ENCODE measurements at regions not wholly inside any gene's neighbourhood (a gene's known extent, or its start where the extent isn't known, plus 50 kb on each side); places are given as distances from the start of the nearest gene placed in this dataset.
"Not testable (repeated sequence)": the region's sequence is repeated elsewhere in the genome, so short reads cannot be mapped to it uniquely, and the experiment has no call there.

- POLR2A ChIA-PET: no interaction called here
- no peaks in the 10 kb centered on the region for H3K36me3 ChIP-seq (ENCODE audit: control insufficient read depth in 4 of 4, insufficient read depth in 4 of 4, low read length in 3 of 4)
- H3K27ac ChIP-seq (ENCODE audit: insufficient read depth in 1 of 2, low read depth in 1 of 2, low read length in 2 of 2, poor library complexity in 1 of 2, severe bottlenecking in 2 of 2): no peak overlapping the region
These were observed 64.8 kb upstream of the IGFBPL1 start for GRCh38 chr9:38489057-38489456.

GRCh38 chr9:38488156-38488698 lies 64.0 kb upstream of the IGFBPL1 start:
- Histone ChIP-seq H3K9me3 (ENCODE audit: control extremely low read depth in 1 of 5, control insufficient read depth in 4 of 5, insufficient read depth in 2 of 5, low read depth in 1 of 5, low read length in 4 of 5) (peaks cover 0 to 3% (median 0%) of the 10 kb centered on the region in 5 experiments), H3K36me3 (ENCODE audit: control insufficient read depth in 4 of 4, insufficient read depth in 4 of 4, low read length in 3 of 4) (no peaks in the 10 kb centered on the region), H3K4me3 (ENCODE audit: control insufficient read depth in 1 of 7, extremely low read depth in 1 of 7, insufficient read depth in 4 of 7, low read depth in 2 of 7, low read length in 6 of 7) (no peak overlapping the region), H3K27ac (ENCODE audit: insufficient read depth in 1 of 2, low read depth in 1 of 2, low read length in 2 of 2, poor library complexity in 1 of 2, severe bottlenecking in 2 of 2) (no peak overlapping the region), H3K27me3 (replicated peaks in 2 of 5; ENCODE audit: control insufficient read depth in 4 of 5, insufficient read depth in 5 of 5, low read length in 4 of 5) (peaks cover 0 to 12% (median 3%) of the 10 kb centered on the region in 5 experiments), H3K4me1 (ENCODE audit: control extremely low read depth in 1 of 4, control insufficient read depth in 4 of 4, insufficient read depth in 4 of 4, low read length in 3 of 4) (no peaks in the 10 kb centered on the region)
- ChIA-PET CTCF (no interaction called here), POLR2A (no interaction called here)
- DNase-seq: no peak
- WGBS (ENCODE audit: insufficient coverage): 93% methylated on average over 26 of the region's 26 CpGs

More at GRCh38 chr9:38489057-38489456, 64.8 kb upstream of the IGFBPL1 start:
- Histone ChIP-seq H3K4me3 (ENCODE audit: control insufficient read depth in 1 of 7, extremely low read depth in 1 of 7, insufficient read depth in 4 of 7, low read depth in 2 of 7, low read length in 6 of 7) (no peak overlapping the region), H3K9me3 (ENCODE audit: control extremely low read depth in 1 of 5, control insufficient read depth in 4 of 5, insufficient read depth in 2 of 5, low read depth in 1 of 5, low read length in 4 of 5) (peaks cover 0 to 3% (median 0%) of the 10 kb centered on the region in 5 experiments), H3K4me1 (ENCODE audit: control extremely low read depth in 1 of 4, control insufficient read depth in 4 of 4, insufficient read depth in 4 of 4, low read length in 3 of 4) (no peaks in the 10 kb centered on the region), H3K27me3 (replicated peaks in 2 of 5; ENCODE audit: control insufficient read depth in 4 of 5, insufficient read depth in 5 of 5, low read length in 4 of 5) (peaks cover 0 to 12% (median 3%) of the 10 kb centered on the region in 5 experiments)
- no peak for DNase-seq
- CTCF ChIA-PET: no interaction called here
- 90% methylated on average over 15 of the region's 21 CpGs for WGBS (ENCODE audit: insufficient coverage)

GRCh38 chr9:38487418-38488155 lies 63.3 kb upstream of the IGFBPL1 start:
- CTCF ChIA-PET, POLR2A ChIA-PET: not testable (repeated sequence)

GRCh38 chr9:38486837-38487236 lies 62.6 kb upstream of the IGFBPL1 start:
- Histone ChIP-seq H3K4me3 (ENCODE audit: control insufficient read depth in 1 of 7, extremely low read depth in 1 of 7, insufficient read depth in 4 of 7, low read depth in 2 of 7, low read length in 6 of 7) (no peak overlapping the region), H3K36me3 (ENCODE audit: control insufficient read depth in 4 of 4, insufficient read depth in 4 of 4, low read length in 3 of 4) (no peaks in the 10 kb centered on the region), H3K9me3 (ENCODE audit: control extremely low read depth in 1 of 5, control insufficient read depth in 4 of 5, insufficient read depth in 2 of 5, low read depth in 1 of 5, low read length in 4 of 5) (peaks cover 0 to 3% (median 0%) of the 10 kb centered on the region in 5 experiments), H3K27ac (ENCODE audit: insufficient read depth in 1 of 2, low read depth in 1 of 2, low read length in 2 of 2, poor library complexity in 1 of 2, severe bottlenecking in 2 of 2) (no peak overlapping the region), H3K4me1 (ENCODE audit: control extremely low read depth in 1 of 4, control insufficient read depth in 4 of 4, insufficient read depth in 4 of 4, low read length in 3 of 4) (no peaks in the 10 kb centered on the region), H3K27me3 (replicated peaks in 2 of 5; ENCODE audit: control insufficient read depth in 4 of 5, insufficient read depth in 5 of 5, low read length in 4 of 5) (peaks cover 0 to 12% (median 3%) of the 10 kb centered on the region in 5 experiments)
- no peak for DNase-seq
- 70% methylated on average over 6 of the region's 8 CpGs for WGBS (ENCODE audit: insufficient coverage)
- CTCF ChIA-PET: no interaction called here
- POLR2A ChIA-PET: no interaction called here

More at GRCh38 chr9:38487418-38488155, 63.3 kb upstream of the IGFBPL1 start:
- not testable (repeated sequence) for H3K4me1 ChIP-seq (ENCODE audit: control extremely low read depth in 1 of 4, control insufficient read depth in 4 of 4, insufficient read depth in 4 of 4, low read length in 3 of 4); H3K27ac ChIP-seq (ENCODE audit: insufficient read depth in 1 of 2, low read depth in 1 of 2, low read length in 2 of 2, poor library complexity in 1 of 2, severe bottlenecking in 2 of 2); H3K4me3 ChIP-seq (ENCODE audit: control insufficient read depth in 1 of 7, extremely low read depth in 1 of 7, insufficient read depth in 4 of 7, low read depth in 2 of 7, low read length in 6 of 7); H3K36me3 ChIP-seq (ENCODE audit: control insufficient read depth in 4 of 4, insufficient read depth in 4 of 4, low read length in 3 of 4); H3K9me3 ChIP-seq (ENCODE audit: control extremely low read depth in 1 of 5, control insufficient read depth in 4 of 5, insufficient read depth in 2 of 5, low read depth in 1 of 5, low read length in 4 of 5); DNase-seq
- 81% methylated on average over 49 of the region's 55 CpGs for WGBS (ENCODE audit: insufficient coverage)
- peaks cover 0 to 12% (median 3%) of the 10 kb centered on the region in 5 experiments for H3K27me3 ChIP-seq (replicated peaks in 2 of 5; ENCODE audit: control insufficient read depth in 4 of 5, insufficient read depth in 5 of 5, low read length in 4 of 5)

- DNase-seq: no peak
- H3K36me3 ChIP-seq (ENCODE audit: control insufficient read depth in 4 of 4, insufficient read depth in 4 of 4, low read length in 3 of 4): no peaks in the 10 kb centered on the region
- WGBS (ENCODE audit: insufficient coverage): 95% methylated on average over 3 of the region's 6 CpGs
- peaks cover 0 to 12% (median 3%) of the 10 kb centered on the region in 5 experiments for H3K27me3 ChIP-seq (replicated peaks in 2 of 5; ENCODE audit: control insufficient read depth in 4 of 5, insufficient read depth in 5 of 5, low read length in 4 of 5)
- no peak overlapping the region for H3K27ac ChIP-seq (ENCODE audit: insufficient read depth in 1 of 2, low read depth in 1 of 2, low read length in 2 of 2, poor library complexity in 1 of 2, severe bottlenecking in 2 of 2)
- POLR2A ChIA-PET: no interaction called here
- H3K9me3 ChIP-seq (ENCODE audit: control extremely low read depth in 1 of 5, control insufficient read depth in 4 of 5, insufficient read depth in 2 of 5, low read depth in 1 of 5, low read length in 4 of 5): peaks cover 0 to 3% (median 0%) of the 10 kb centered on the region in 5 experiments
- CTCF ChIA-PET: no interaction called here
- H3K4me3 ChIP-seq (ENCODE audit: control insufficient read depth in 1 of 7, extremely low read depth in 1 of 7, insufficient read depth in 4 of 7, low read depth in 2 of 7, low read length in 6 of 7): no peak overlapping the region
- H3K4me1 ChIP-seq (ENCODE audit: control extremely low read depth in 1 of 4, control insufficient read depth in 4 of 4, insufficient read depth in 4 of 4, low read length in 3 of 4): no peaks in the 10 kb centered on the region
These were observed 61.9 kb upstream of the IGFBPL1 start for GRCh38 chr9:38486056-38486615.

GRCh38 chr9:38484076-38484665 lies 59.9 kb upstream of the IGFBPL1 start:
- H3K4me3 ChIP-seq (ENCODE audit: control insufficient read depth in 1 of 7, extremely low read depth in 1 of 7, insufficient read depth in 4 of 7, low read depth in 2 of 7, low read length in 6 of 7); H3K9me3 ChIP-seq (ENCODE audit: control extremely low read depth in 1 of 5, control insufficient read depth in 4 of 5, insufficient read depth in 2 of 5, low read depth in 1 of 5, low read length in 4 of 5); H3K36me3 ChIP-seq (ENCODE audit: control insufficient read depth in 4 of 4, insufficient read depth in 4 of 4, low read length in 3 of 4); H3K27ac ChIP-seq (ENCODE audit: insufficient read depth in 1 of 2, low read depth in 1 of 2, low read length in 2 of 2, poor library complexity in 1 of 2, severe bottlenecking in 2 of 2); H3K4me1 ChIP-seq (ENCODE audit: control extremely low read depth in 1 of 4, control insufficient read depth in 4 of 4, insufficient read depth in 4 of 4, low read length in 3 of 4); POLR2A ChIA-PET; DNase-seq: not testable (repeated sequence)
- H3K27me3 ChIP-seq (replicated peaks in 2 of 5; ENCODE audit: control insufficient read depth in 4 of 5, insufficient read depth in 5 of 5, low read length in 4 of 5): peaks cover 0 to 12% (median 0%) of the 10 kb centered on the region in 5 experiments
- WGBS (ENCODE audit: insufficient coverage): no CpG with 5 or more reads among the region's 2 CpGs
- CTCF ChIA-PET: interaction anchor here (0.6 kb wide), 1 partner anchor 357 kb away, joined by 3 read pairs; no protein-coding TSS in a partner anchor

Measured in common myeloid progenitor, CD34-positive (primary cell).